B cell (primary cell): ENCODE measurements at regions not wholly inside any gene's neighbourhood (a gene's known extent, or its start where the extent isn't known, plus 50 kb on each side); places are given as distances from the start of the nearest gene placed in this dataset.

Experiments
- ATAC-seq: fragments of 200-7000 bp; cut with Tn5 transposase; one replicate; pipeline ENCODE4 v1.10.0; 2021; ENCODE audit warnings: low read depth, mild to moderate bottlenecking, moderate number of reproducible peaks, moderate library complexity
- CTCF ChIA-PET: fragments of 350-600 bp; sonication (Branson Sonifier 250); formaldehyde crosslinking; loops from one replicate; lab custom pipeline; 2021; ENCODE audit warnings: antibody characterized with exemption, inconsistent platforms; lab: Charles Lee
- POLR2A ChIA-PET: fragments of 350-600 bp; sonication (Branson Sonifier 250); formaldehyde crosslinking; loops from one replicate; lab custom pipeline; 2021; ENCODE audit warnings: antibody characterized with exemption; lab: Charles Lee
- DNase-seq: peaks from one replicate; pipeline ENCODE4 v3.0.0; 2013
- H2AFZ ChIP-seq: 2 replicates; pipeline ENCODE4 v1.6.1; 2012; ENCODE audit warnings: mild to moderate bottlenecking, low read depth, low read length; ENCODE audit not compliant: insufficient read depth, poor library complexity, severe bottlenecking
- H3K27ac ChIP-seq, 2 donors: 1 replicate in 1 of 2; 2 replicates in 1 of 2; pipeline ENCODE4 v1.5.1; 2012 to 2013; ENCODE audit warnings: low read length in 2 of 2, mild to moderate bottlenecking in 2 of 2, moderate library complexity in 1 of 2
- H3K27me3 ChIP-seq, 4 experiments: fragments of 200-600 bp in 1 of 4; sonication (generic) in 1 of 4; replicated peaks in 1 of 4; 1 replicate in 2 of 4; 2 replicates in 2 of 4; pipeline versions ENCODE4 v1.6.1 to v1.7.0; 2013 to 2016; ENCODE audit warnings: low read length in 3 of 4, mild to moderate bottlenecking in 2 of 4, mixed read lengths in 1 of 4, moderate library complexity in 1 of 4; ENCODE audit not compliant: insufficient read depth in 4 of 4, control insufficient read depth in 3 of 4; ENCODE audit errors: control extremely low read depth in 1 of 4
- H3K36me3 ChIP-seq, 2 experiments: replicated peaks in 1 of 2; 1 replicate in 1 of 2; 2 replicates in 1 of 2; pipeline versions ENCODE4 v1.6.1 to v1.7.1; 2013; ENCODE audit warnings: low read length in 1 of 2; ENCODE audit not compliant: insufficient read depth in 2 of 2, control insufficient read depth in 1 of 2; ENCODE audit errors: control extremely low read depth in 1 of 2, extremely low read depth in 1 of 2
- H3K4me1 ChIP-seq, 2 donors: fragments of 200-600 bp in 1 of 2; sonication (generic) in 1 of 2; 1 replicate in 1 of 2; 2 replicates in 1 of 2; pipeline versions ENCODE4 v1.5.1 to v1.6.1; 2013 to 2017; ENCODE audit warnings: low read length in 2 of 2; ENCODE audit not compliant: control insufficient read depth in 2 of 2, insufficient read depth in 2 of 2
- H3K4me2 ChIP-seq: replicated peaks from 2 replicates; pipeline ENCODE3; 2012; ENCODE audit warnings: mild to moderate bottlenecking, low read depth, low read length; ENCODE audit not compliant: poor library complexity, severe bottlenecking
- H3K4me3 ChIP-seq, 5 experiments: fragments of 200-600 bp in 1 of 5; sonication (generic) in 1 of 5; 1 replicate in 3 of 5; 2 replicates in 2 of 5; pipeline versions ENCODE4 v1.5.1 to v1.7.0; 2011 to 2016; ENCODE audit warnings: low read length in 4 of 5, mild to moderate bottlenecking in 4 of 5, low read depth in 2 of 5, control low read depth in 1 of 5, moderate library complexity in 1 of 5; ENCODE audit not compliant: insufficient read depth in 1 of 5; ENCODE audit errors: control extremely low read depth in 1 of 5, extremely low read depth in 1 of 5
- H3K79me2 ChIP-seq: fragments of 200-600 bp; sonication (generic); one replicate; pipeline ENCODE4 v1.6.0; 2016; ENCODE audit warnings: low read length; ENCODE audit not compliant: control insufficient read depth, insufficient read depth
- H3K9ac ChIP-seq: fragments of 200-600 bp; sonication (generic); 2 replicates; pipeline ENCODE4 v1.6.1; 2017; ENCODE audit warnings: mild to moderate bottlenecking, low read length, moderate library complexity
- H3K9me3 ChIP-seq, 3 donors: one replicate each; pipeline versions ENCODE4 v1.6.1 to v1.7.1; 2013; ENCODE audit warnings: low read length in 2 of 3; ENCODE audit not compliant: control insufficient read depth in 2 of 3, insufficient read depth in 1 of 3; ENCODE audit errors: control extremely low read depth in 1 of 3
- H4K20me1 ChIP-seq: 2 replicates; pipeline ENCODE4 v1.6.0; 2012; ENCODE audit warnings: mild to moderate bottlenecking, low read length; ENCODE audit not compliant: insufficient read depth, control insufficient read depth, poor library complexity, severe bottlenecking
- H3K27ac Mint-ChIP-seq: one replicate; pipeline ENCODE4 v1.8.0; 2021; ENCODE audit warnings: mixed read lengths
- H3K27me3 Mint-ChIP-seq: one replicate; pipeline ENCODE4 v1.8.0; 2021; ENCODE audit warnings: mixed read lengths
- H3K4me1 Mint-ChIP-seq: one replicate; pipeline ENCODE4 v1.8.0; 2021; ENCODE audit warnings: mixed read lengths
- H3K4me3 Mint-ChIP-seq: one replicate; pipeline ENCODE4 v1.8.0; 2021; ENCODE audit warnings: mixed read lengths
- H3K9me3 Mint-ChIP-seq: one replicate; pipeline ENCODE4 v1.8.0; 2022; ENCODE audit warnings: mixed read lengths; ENCODE audit not compliant: insufficient read depth
- EZH2 ChIP-seq: IDR thresholded peaks from 2 replicates; pipeline ENCODE4 v1.6.1; 2012; ENCODE audit warnings: borderline replicate concordance, low read depth, mild to moderate bottlenecking, moderate library complexity, low read length; ENCODE audit not compliant: insufficient read depth, poor library complexity, severe bottlenecking
- WGBS: methylation state at CpG from one replicate; pipeline ENCODE4 v1.1.5; 2013; ENCODE audit warnings: missing lambda C conversion rate; ENCODE audit not compliant: insufficient coverage; 5-methylcytosine and 5-hydroxymethylcytosine counted together
- intact Hi-C: fragments of 100-400 bp; cut with micrococcal nuclease; formaldehyde crosslinking; loops from one replicate; pipeline ENCODE4 v1.10.0; 2022
- TF ChIP-seq, protein P1 (sequence below): fragments of 200-600 bp; IDR thresholded peaks from one replicate; pipeline ENCODE4 v1.8.0; 2022; ENCODE audit warnings: antibody characterized with exemption, mild to moderate bottlenecking

DNA sequence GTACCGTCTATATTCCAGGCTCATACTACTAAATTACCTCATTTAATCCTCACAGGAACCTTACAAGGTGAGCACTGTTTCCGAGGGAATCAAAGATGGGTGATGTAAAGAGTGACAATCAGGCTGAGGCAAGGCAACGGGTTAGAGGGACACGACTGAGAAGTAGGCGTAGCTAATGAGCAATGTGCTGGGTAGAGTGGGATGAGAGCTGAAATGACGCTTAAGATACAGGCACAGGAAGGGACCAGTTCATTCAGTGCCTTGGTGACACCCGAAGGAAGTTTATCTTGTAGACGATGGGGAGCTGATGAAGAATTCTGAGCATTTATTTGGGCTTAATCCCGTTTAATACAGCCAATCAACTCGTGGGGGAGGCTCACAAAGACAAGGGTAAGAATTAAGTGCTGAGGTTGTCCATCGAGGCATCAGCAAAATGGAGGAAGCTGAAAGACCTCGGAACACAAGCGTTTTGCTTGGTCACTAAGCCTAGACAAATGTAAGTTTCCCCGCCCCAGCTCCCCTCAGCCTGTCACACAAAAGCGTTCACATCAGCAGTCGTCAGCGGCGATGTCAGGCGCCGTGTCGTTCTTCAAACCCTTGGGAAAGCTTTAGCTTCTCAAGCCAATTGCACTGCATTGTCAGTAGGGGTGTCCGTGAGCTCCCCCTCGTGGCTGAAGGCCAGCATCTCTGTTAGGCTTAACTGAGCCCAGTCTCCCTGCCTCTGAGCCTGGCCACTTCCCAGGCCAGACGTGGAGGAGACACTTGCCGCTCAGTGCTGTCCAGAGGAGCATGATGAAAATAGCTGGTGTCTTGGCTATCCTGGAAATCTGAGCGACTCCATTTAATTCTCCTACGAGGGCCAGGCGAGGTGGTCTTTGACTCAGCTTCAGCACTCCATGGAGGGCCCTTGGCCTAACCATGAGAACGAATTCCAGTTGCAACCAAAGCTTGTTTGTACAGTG lies 288.5 kb upstream of the G2E3 start:
- H3K4me2 ChIP-seq: peak overlapping the region; percentile 42
- POLR2A ChIA-PET: no interaction called here
- peak; percentile 64 for ATAC-seq

More for the DNA sequence above, 288.5 kb upstream of the G2E3 start:
- H3K9me3 Mint-ChIP-seq: no peaks in the 10 kb centered on the region
- H3K4me3 ChIP-seq: no peak overlapping the region
- CTCF ChIA-PET: interaction anchor here (1.0 to 2.8 kb wide), 14 partner anchors 8 to 1519 kb away, joined by 3 to 29 read pairs (median 7); no protein-coding TSS in a partner anchor
- no peaks in the 10 kb centered on the region for H4K20me1 ChIP-seq
- no peak overlapping the region for H3K27ac ChIP-seq
- no peaks in the 10 kb centered on the region for H3K36me3 ChIP-seq
- no peak overlapping the region for H3K9ac ChIP-seq
- no peaks in the 10 kb centered on the region for H3K27me3 ChIP-seq
- DNase-seq: peak; percentile 51
- 41% methylated on average over 25 of the region's 29 CpGs for WGBS
- H3K4me1 ChIP-seq: peaks cover 0 to 3% of the 10 kb centered on the region in 2 donors
- peaks cover 12% of the 10 kb centered on the region for H3K27me3 Mint-ChIP-seq
- H3K79me2 ChIP-seq: no peaks in the 10 kb centered on the region
- peak overlapping the region; percentile 30 for H2AFZ ChIP-seq
- H3K4me3 Mint-ChIP-seq: no peak overlapping the region
- H3K27ac Mint-ChIP-seq: no peak overlapping the region
- intact Hi-C loops: no loop called here
- no peak for TF ChIP-seq EZH2
- TF ChIP-seq, protein P1, sequence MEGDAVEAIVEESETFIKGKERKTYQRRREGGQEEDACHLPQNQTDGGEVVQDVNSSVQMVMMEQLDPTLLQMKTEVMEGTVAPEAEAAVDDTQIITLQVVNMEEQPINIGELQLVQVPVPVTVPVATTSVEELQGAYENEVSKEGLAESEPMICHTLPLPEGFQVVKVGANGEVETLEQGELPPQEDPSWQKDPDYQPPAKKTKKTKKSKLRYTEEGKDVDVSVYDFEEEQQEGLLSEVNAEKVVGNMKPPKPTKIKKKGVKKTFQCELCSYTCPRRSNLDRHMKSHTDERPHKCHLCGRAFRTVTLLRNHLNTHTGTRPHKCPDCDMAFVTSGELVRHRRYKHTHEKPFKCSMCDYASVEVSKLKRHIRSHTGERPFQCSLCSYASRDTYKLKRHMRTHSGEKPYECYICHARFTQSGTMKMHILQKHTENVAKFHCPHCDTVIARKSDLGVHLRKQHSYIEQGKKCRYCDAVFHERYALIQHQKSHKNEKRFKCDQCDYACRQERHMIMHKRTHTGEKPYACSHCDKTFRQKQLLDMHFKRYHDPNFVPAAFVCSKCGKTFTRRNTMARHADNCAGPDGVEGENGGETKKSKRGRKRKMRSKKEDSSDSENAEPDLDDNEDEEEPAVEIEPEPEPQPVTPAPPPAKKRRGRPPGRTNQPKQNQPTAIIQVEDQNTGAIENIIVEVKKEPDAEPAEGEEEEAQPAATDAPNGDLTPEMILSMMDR: peak; percentile 77
- peaks cover 5% of the 10 kb centered on the region for H3K4me1 Mint-ChIP-seq
- peaks cover 0 to 2% (median 0%) of the 10 kb centered on the region in 3 donors for H3K9me3 ChIP-seq
